ENCODE measurements at regions not wholly inside any gene's neighbourhood (a gene's known extent, or its start where the extent isn't known, plus 50 kb on each side); places are given as distances from the start of the nearest gene placed in this dataset.

DNA sequence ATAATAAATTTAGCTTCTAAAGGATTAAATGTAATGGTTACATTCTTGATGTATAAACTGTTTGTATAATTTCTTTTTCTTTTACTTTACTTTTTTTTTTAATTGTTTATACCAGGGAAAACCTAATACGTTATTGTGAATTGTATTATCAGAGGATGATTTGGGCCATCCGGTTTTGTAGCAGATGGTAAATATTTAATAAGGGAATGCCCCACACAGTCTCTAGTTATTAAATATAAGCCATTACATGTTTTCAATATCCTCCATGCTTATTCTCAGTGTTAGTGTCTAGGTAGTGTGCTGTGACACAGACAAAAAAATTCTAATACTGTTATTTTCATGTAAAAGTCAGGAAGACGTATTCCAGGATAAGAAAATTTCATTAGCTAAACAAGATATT, 553.9 kb downstream of the ZNF804A start (continued):
- no peak for TF ChIP-seq GABPA (IDR thresholded peaks at IDR 0.05; ENCODE audit: borderline replicate concordance, insufficient read depth, low read length)

All from H1 (cell line).